DMS79 (cell line): ENCODE measurements at regions not wholly inside any gene's neighbourhood (a gene's known extent, or its start where the extent isn't known, plus 50 kb on each side); places are given as distances from the start of the nearest gene placed in this dataset.
"Not testable (repeated sequence)": the region's sequence is repeated elsewhere in the genome, so short reads cannot be mapped to it uniquely, and the experiment has no call there.

Experiments
- DNase-seq: peaks from one replicate; lab custom pipeline; 2025; lab: John Stamatoyannopoulos, UW

GRCh38 chr10:113470372-113471240 is 82.2 kb upstream of the HABP2 start:
- DNase-seq, result no peak

DNA sequence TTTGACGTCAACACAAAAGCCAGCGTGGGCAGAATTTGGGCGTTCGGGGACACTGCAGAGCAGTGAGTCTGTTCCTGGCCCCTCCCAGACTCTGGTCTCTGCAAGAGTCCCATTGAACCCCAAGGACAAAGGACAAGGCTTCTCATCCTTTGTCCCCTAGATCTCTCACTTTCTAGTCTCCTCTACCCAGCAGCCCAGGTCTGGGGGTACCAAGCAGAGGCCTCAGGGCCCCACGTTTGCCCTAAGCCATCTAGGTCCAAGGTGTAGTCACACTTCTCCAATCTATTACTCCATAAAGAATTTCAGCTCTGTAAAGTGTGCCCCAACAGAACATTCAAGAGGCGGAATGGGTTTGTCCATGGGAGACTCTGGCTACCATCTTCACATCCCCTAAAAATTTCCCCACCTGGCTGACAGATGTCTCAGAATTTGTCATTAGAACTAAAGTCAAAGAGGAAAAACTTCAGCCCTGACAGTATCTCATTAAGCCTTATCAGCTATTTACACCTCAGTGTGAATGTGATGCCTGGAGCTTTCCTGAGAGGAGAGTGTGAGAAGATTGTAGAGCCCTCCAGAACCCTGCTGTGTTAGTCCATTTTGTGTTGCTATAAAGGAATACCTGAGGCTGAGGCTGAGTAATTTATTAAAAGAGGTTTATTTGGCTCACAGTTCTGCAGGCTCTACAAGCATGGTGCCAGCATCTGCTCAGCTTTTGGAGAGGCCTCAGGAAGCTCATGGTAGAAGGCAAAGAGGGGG is 81.4 kb upstream of the HABP2 start:
- no peak for DNase-seq

DNA sequence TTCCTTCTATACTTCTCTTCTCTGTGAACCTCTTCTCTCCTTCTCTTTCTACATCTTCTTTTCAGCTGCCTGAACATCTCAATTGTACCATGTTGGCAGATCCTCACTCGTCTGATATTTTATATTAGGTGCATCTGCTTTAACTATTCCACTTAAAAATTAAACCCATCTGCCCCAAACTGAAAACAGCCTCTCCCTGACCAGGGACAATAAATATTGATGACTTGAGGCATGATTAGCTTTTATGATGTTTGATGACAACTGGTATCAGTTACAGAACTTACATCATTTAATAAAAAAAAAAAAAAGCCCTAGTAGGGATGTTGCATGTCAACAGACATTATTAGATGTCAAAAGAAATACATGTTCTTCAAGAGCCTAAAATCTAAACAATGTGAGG is 79.8 kb upstream of the HABP2 start:
- no peak for DNase-seq

- no peak for DNase-seq
These were observed 79.0 kb upstream of the HABP2 start for GRCh38 chr10:113473851-113474250.

DNA sequence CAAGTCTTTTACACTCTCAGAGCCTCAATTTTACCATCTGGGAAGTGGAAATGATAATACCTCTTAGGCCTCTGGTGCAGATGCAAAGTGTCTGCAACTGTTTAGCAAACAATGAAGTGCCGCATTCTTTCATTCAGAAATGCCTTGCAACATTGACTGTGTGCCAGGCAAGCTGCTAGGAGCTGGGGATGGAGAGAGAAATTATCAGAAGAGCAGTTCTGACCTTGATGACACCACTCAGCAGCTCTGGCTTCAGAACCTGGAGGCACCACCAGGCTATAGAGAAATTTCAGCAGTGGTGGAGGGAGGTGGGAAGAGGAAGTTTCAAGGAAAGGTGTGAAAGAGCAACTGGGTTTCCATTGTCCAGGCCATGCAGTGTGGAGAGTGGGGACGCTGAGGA is 78.1 kb upstream of the HABP2 start:
- no peak for DNase-seq

DNA sequence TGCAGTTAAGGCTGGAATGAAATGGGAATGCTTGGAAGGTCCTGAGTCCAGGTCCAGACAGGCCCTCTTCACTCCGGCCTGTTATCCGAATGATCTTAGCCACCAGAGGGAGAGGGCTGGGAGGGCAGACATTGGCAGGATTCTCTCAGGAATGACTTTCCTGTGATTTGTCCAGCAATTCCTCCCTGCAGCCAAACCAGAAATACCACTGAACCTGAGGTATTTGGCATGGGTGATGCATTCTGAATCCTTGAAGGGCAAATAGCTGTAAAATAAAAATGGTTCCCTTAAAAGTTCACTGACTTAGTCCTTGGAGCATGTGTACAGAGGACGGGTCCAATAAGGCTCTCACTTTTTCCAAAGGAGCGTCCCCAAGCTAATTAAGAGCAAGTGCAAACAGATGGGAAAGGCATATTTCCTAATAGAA is 77.5 kb upstream of the HABP2 start:
- no peak for DNase-seq

DNA sequence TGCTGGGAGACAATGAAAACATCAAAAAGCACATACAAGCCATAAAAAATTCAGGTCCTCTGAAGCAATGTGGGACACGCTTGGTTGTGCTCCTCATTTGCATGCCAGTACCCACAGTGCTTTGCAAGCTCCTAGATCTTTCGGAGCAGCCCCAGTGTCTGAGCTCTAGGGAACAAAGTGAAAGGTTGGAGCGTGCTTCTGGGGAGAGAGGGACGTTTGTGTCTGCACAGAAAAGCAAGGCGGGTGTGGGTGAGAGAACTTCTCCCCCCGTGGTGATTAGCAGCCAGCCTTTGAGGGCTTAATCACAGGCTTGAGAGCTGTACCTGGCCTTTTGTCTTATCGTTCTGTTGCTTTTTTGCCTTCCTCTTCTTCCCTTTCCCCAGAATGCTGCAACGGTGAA is 76.7 kb upstream of the HABP2 start:
- DNase-seq, result no peak

DNA sequence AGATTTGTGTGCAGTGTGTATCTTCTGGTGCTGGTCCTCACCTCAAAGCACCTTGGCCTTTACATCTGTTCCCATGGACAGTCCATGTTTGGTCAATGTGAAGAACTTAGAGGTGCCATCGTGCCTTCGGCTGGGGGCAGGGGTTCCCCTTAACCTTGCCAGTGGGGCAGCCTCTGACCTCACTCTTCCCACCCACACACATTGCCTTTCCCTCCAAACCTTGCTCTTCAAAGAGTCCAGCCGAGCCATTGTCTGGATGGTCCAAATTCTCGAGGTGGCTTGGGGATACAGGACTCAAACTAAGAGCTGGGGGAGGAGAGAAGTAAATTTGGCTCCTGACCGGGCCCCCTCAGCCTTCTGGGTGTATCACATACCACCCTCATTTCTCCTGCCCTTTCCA is 76.2 kb upstream of the HABP2 start:
- DNase-seq, result no peak

DNA sequence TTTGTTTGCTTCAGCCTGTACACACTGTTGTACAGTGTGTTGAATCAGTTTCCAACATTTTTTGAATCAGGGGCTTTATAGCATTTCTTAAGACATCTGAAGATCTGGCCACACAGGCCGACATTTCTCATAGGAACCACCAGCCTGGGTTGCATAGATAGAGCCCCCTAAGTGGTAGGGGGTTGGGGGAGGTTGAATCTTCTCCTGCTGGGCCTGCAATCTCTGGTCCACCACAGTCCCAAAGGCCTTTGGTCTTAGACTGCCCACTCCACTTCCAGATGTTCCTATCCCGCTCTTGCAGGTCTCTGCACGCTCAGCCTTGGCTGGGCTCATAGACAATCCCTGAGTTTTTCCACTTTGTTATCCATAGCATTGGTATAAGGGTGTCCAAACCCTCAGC is 75.4 kb upstream of the HABP2 start:
- DNase-seq, result no peak

DNA sequence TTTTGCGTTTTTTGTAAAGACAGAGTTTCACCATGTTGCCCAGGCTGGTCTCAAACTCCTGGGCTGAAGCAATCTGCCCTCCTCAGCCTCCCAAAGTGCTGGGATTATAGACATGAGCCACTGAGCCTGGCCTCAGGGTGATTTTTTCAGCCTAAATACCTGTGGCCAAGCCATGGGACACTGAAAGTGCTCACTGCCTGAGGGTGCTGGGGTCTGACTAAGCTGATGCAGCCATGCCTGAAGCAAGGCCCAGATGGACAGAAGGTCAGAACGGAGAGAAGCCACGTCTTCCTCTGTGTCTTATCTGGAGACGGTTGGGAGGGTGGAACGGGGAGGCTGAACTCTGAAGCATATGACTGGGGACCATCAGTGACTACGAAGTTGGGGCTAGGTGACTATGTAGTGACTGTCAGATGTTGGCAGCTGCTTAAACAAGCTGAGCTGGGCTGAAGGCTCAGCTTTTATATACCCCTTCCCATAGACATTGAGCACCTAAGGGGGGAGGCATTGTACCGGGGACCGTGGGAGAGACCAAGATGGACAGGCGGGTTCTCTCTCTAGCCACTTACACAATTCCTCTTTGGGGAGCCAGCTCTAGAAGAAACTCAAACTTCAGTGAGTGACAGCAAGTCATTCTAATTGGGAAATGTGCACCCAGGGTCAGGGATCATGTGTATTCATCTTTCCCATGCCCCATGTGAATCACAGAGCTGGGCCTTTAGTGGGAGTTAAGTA is 73.3 kb upstream of the HABP2 start:
- DNase-seq, result no peak

DNA sequence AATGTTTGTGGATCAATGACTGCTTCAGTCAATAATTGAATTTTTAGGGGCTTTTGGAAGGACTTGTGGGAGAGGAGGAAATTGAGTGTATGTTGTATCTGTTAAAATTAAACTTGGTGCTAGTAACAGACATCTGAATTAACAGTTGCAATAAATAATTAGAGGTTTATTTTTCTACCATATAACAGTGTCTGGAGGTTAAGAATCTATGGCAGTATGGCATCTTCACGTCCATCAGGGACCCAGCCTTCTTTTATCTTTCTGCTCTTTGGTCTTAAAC is 72.8 kb upstream of the HABP2 start:
- DNase-seq, result no peak

DNA sequence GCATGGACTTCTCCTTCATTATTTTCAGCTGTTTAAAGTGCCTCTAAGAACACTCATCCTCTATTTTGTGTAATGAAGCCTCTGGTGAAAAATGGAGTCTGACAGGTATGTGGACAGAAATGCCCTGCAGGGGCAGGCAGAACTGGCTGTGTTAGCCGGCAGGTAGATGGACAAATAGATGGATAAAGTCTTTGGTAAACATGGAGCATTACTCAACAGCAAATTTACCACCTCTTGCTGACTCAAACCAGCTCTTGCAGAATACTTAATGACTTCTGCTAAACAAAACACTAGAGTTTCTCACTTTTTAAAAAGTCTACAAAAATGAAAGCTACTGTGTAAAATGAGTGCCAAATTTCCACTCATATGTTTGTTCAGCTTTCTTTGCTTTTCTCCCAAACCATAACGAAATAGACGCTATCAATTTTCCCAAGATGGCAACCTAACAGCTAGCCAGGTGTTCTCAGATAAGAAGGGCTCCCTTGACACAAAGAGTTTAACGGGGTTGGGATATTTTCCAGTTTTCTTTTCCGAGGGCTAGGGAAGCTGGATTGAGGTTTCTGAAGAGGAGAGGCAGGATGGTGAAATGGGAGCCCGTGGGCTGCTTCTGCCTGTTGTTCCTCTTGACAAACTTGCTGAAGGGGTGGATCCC is 71.9 kb upstream of the HABP2 start:
- DNase-seq, result no peak

GRCh38 chr10:113484487-113484886 is 68.4 kb upstream of the HABP2 start:
- no peak for DNase-seq

- no peak for DNase-seq
These were observed 67.1 kb upstream of the HABP2 start for GRCh38 chr10:113485736-113486135.

- DNase-seq, result no peak
These were observed 66.3 kb upstream of the HABP2 start for GRCh38 chr10:113486531-113486930.

GRCh38 chr10:113487154-113487553 is 65.7 kb upstream of the HABP2 start:
- DNase-seq, result no peak

GRCh38 chr10:113488186-113488585 is 64.7 kb upstream of the HABP2 start:
- no peak for DNase-seq

DNA sequence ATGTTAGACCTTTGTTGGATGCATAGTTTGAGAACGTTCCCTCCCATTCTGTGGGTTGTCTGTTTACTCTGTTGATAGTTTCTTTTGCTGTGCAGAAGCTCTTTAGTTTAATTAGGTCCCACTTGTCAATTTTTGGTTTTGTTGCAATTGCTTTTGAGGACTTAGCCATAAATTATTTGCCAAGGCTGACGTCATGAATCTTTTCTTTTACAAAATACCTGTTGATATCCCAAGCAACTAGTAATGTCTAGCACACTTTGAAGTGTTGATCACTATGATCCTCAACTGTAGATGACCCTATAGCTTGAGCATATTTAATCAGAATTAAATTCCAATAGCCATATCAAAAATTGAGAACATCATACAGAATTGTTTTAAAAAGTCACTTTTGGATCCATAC is 63.3 kb upstream of the HABP2 start:
- not testable (repeated sequence) for DNase-seq

GRCh38 chr10:113491967-113492565 is 60.8 kb upstream of the HABP2 start:
- no peak for DNase-seq

- DNase-seq, result no peak
These were observed 59.7 kb upstream of the HABP2 start for GRCh38 chr10:113493195-113493594.

- DNase-seq, result no peak
These were observed 59.0 kb upstream of the HABP2 start for GRCh38 chr10:113493882-113494301.

GRCh38 chr10:113494761-113495160 is 58.1 kb upstream of the HABP2 start:
- no peak for DNase-seq
